Fibroblast of lung (primary cell): ENCODE measurements at regions not wholly inside any gene's neighbourhood (a gene's known extent, or its start where the extent isn't known, plus 50 kb on each side); places are given as distances from the start of the nearest gene placed in this dataset.

ENCODE experiments used
- EZH2 ChIP-seq: IDR thresholded peaks from 2 replicates; pipeline ENCODE4 v1.5.1; 2012; ENCODE audit warnings: low read length, control low read depth, mild to moderate bottlenecking; ENCODE audit errors: missing control alignments
- TF ChIP-seq, protein P1 (sequence below), 2 donors: IDR thresholded peaks in 1 of 2; conservative IDR thresholded peaks in 1 of 2; 1 replicate in 1 of 2; 2 replicates in 1 of 2; pipeline ENCODE4 v1.5.1; 2011 to 2012; ENCODE audit warnings: low read length in 2 of 2, control low read depth in 1 of 2, inconsistent platforms in 1 of 2, low read depth in 1 of 2, mild to moderate bottlenecking in 1 of 2

GRCh38 chr4:65019775-65020174 lies 610.5 kb upstream of the TECRL start:
- TF ChIP-seq, protein P1, sequence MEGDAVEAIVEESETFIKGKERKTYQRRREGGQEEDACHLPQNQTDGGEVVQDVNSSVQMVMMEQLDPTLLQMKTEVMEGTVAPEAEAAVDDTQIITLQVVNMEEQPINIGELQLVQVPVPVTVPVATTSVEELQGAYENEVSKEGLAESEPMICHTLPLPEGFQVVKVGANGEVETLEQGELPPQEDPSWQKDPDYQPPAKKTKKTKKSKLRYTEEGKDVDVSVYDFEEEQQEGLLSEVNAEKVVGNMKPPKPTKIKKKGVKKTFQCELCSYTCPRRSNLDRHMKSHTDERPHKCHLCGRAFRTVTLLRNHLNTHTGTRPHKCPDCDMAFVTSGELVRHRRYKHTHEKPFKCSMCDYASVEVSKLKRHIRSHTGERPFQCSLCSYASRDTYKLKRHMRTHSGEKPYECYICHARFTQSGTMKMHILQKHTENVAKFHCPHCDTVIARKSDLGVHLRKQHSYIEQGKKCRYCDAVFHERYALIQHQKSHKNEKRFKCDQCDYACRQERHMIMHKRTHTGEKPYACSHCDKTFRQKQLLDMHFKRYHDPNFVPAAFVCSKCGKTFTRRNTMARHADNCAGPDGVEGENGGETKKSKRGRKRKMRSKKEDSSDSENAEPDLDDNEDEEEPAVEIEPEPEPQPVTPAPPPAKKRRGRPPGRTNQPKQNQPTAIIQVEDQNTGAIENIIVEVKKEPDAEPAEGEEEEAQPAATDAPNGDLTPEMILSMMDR (conservative IDR thresholded peaks at IDR 0.05 in 1 of 2, IDR thresholded peaks at IDR 0.05 in 1 of 2; ENCODE audit: low read depth in 1 of 2, low read length in 2 of 2): no peak
- no peak for TF ChIP-seq EZH2
